Activated T-cell treated with anti-CD3 and anti-CD28 coated beads, Interleukin-2, amount 50 U/mL, for 72 hours (primary cell): ENCODE measurements at regions not wholly inside any gene's neighbourhood (a gene's known extent, or its start where the extent isn't known, plus 50 kb on each side); places are given as distances from the start of the nearest gene placed in this dataset.
A peak's percentile ranks its signal among the peaks of the same experiment; 100 is the strongest.
"Not testable (repeated sequence)": the region's sequence is repeated elsewhere in the genome, so short reads cannot be mapped to it uniquely, and the experiment has no call there.

Experiments used
- ATAC-seq, 2 donors: fragments of 150-1000 bp; cut with Tn5 transposase; replicated peaks in 1 of 2; 2 replicates each; pipeline ENCODE4 v1.10.0; 2021; ENCODE audit warnings: moderate library complexity in 2 of 2, mild to moderate bottlenecking in 1 of 2
- DNase-seq, 2 donors: peaks; one replicate each; pipeline ENCODE4 v3.0.0; 2021 to 2022; ENCODE audit warnings: mixed read lengths in 1 of 2
- H3K27ac Mint-ChIP-seq: one replicate; pipeline ENCODE4 v1.8.0; 2022; ENCODE audit warnings: mild to moderate bottlenecking, moderate library complexity, mixed read lengths
- H3K27me3 Mint-ChIP-seq: one replicate; pipeline ENCODE4 v1.8.0; 2022; ENCODE audit warnings: low read depth, mixed read lengths
- H3K36me3 Mint-ChIP-seq, 2 donors: one replicate each; pipeline ENCODE4 v1.8.0; 2022; ENCODE audit warnings: mixed read lengths in 2 of 2, mild to moderate bottlenecking in 1 of 2; ENCODE audit not compliant: insufficient read depth in 2 of 2
- H3K4me1 Mint-ChIP-seq: one replicate; pipeline ENCODE4 v1.8.0; 2022; ENCODE audit warnings: low read depth, mixed read lengths
- H3K4me3 Mint-ChIP-seq, 2 donors: one replicate each; pipeline ENCODE4 v1.8.0; 2022; ENCODE audit warnings: mild to moderate bottlenecking in 2 of 2, mixed read lengths in 2 of 2, moderate library complexity in 2 of 2
- H3K9me3 Mint-ChIP-seq, 2 donors: one replicate each; pipeline ENCODE4 v1.8.0; 2022; ENCODE audit warnings: mixed read lengths in 2 of 2

DNA sequence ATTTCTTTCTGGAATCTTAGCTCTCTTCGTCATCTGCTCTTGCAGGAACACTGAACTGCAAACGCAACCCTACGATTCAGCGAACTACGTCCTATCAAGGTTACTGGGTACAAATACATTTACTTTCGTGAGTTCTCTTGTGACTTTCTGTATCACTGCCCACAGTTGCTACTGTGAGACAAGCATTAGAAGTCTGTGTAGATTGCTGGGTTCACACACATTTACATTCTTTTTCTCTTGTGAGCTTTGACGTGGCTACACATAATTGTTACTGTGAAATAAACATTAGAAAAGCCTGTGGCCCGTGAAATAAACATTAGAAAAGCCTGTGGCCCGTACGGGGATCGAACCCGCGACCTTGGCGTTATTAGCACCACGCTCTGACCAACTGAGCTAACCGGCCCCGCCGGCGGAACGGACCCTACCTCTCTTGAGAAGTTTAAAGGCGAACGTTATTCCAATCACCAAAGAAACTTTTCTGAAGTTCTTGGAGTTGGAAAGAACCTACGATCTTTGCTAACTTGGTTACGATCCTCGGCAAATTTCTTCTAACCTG lies 61.2 kb upstream of the ZNF322 start:
- not testable (repeated sequence) for H3K9me3 Mint-ChIP-seq, DNase-seq, H3K36me3 Mint-ChIP-seq, ATAC-seq, H3K27ac Mint-ChIP-seq, H3K4me1 Mint-ChIP-seq, H3K4me3 Mint-ChIP-seq, H3K27me3 Mint-ChIP-seq

DNA sequence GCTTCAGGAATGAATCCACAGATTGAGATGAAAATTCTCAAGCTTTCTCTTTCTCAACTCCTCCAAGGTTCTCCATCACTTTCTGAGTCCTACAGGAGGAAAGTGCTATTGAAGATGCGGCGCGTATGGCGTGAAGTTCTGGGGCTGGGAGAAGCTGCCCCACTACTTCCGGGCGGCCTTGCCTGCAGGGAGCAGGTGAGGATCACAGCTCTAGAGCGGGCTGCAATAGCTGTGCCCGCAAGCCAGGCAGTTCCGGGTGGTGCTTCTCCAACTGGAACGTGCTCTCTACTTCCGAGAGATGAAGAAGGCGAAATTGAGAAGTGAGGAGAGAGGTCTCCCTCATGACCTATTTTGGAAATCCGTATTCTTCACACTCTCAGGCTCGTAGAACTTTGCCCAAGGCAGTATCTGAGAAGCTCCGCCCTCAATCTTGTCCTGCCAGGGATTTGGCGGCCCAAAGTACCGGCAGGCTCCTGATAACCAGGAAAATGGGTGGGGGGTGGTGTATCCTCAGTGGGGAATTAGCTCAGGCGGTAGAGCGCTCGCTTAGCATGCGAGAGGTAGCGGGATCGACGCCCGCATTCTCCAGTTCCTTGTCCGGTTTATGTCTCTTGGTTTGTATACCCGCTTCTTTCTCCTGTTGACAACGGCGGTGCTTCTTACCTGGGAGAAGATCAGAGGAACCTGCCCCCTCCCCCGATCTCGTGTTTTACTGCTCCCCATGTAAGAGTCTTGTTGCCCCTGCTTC lies 70.6 kb upstream of the ZNF322 start:
- DNase-seq, H3K9me3 Mint-ChIP-seq, H3K36me3 Mint-ChIP-seq, ATAC-seq, H3K4me3 Mint-ChIP-seq, H3K4me1 Mint-ChIP-seq, H3K27me3 Mint-ChIP-seq, H3K27ac Mint-ChIP-seq: not testable (repeated sequence)

- DNase-seq, H3K4me1 Mint-ChIP-seq, H3K27ac Mint-ChIP-seq, H3K4me3 Mint-ChIP-seq, H3K27me3 Mint-ChIP-seq, ATAC-seq, H3K36me3 Mint-ChIP-seq, H3K9me3 Mint-ChIP-seq: not testable (repeated sequence)
Measured at GRCh38 chr6:26734776-26735472, 75.4 kb upstream of the ZNF322 start.

- no peaks in the 10 kb centered on the region for H3K9me3 Mint-ChIP-seq
- ATAC-seq: no peak
- H3K36me3 Mint-ChIP-seq: peaks cover 0 to 11% of the 10 kb centered on the region in 2 donors
- DNase-seq: no peak
- H3K4me3 Mint-ChIP-seq: no peak overlapping the region
- H3K27me3 Mint-ChIP-seq: peaks cover 35% of the 10 kb centered on the region
- no peak overlapping the region for H3K27ac Mint-ChIP-seq
- peaks cover 7% of the 10 kb centered on the region for H3K4me1 Mint-ChIP-seq
Measured at GRCh38 chr6:26739811-26740210, 80.3 kb upstream of the ZNF322 start.

DNA sequence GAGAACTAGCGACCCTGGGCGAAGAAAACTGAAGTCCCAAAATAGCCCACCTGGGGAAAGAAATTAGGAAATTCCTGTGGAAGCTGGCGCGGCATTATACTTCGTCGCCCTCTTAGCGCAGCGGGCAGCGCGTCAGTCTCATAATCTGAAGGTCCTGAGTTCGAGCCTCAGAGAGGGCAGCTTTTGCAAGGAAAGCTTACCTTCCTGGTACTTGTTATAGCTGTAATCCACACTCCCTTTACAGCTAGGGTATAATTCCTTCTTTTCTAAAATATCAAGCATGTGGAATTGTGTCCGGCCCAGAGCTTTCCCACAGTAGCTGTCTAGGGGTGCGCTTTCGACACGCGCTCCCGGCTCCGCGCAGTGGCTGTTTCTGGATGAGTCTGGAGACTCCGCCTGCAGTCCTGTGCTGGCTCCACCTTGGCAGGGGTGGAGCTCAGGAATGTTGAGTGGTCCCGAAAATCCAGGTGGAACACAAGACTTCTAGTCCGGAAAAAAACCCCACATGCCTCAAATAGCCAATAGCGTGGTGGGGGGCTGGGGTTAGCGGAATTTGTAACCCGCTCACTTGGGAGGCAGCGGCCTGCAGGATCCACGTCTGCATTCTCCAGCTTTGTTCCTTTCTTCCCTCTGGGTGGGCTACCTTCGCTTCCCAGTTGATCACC lies 83.7 kb upstream of the ZNF322 start:
- Mint-ChIP-seq H3K4me1 (peaks cover 15% of the 10 kb centered on the region), H3K4me3 (peak overlapping the region in 1 of 2 donors; percentile 80), H3K27me3 (peaks cover 59% of the 10 kb centered on the region), H3K27ac (no peak overlapping the region), H3K9me3 (peaks cover 2 to 3% of the 10 kb centered on the region in 2 donors), H3K36me3 (peaks cover 7 to 19% of the 10 kb centered on the region in 2 donors)
- ATAC-seq: no peak
- DNase-seq: no peak

DNA sequence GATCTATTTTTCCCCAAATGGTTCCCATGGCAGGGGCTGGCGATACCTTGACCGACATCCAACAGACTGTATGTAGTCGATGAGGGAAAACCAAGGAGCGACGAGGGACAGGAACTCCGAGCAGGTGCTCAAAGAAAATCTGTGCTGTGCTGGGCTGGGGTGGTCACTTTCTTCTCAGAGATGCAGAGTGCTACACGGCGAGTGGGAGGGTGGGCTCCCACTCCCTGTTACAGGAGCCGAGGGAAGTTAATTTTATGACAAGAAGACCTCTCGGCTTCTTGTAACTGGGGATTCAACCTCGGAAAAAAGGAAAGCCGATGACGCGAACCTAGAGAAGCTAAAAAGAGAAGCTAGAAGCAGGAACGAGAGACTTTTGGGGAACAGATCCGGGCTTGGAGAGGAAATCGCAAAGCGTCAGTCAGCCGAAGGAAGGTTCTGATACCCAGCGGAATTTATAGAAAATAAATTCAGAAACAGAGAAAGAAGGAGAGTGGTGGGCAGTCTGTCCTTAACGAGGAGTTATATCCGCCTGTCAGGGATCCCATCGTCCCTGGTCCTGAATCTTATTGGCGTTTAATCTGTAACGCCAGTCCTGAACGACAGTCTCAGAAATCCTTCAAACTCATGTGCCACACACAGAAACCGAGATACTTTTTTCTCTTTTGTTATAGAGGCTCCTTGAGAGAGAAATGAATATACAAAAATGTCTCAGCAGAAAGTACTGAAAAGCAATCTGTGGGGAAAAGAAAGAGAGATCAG lies 84.6 kb upstream of the ZNF322 start:
- H3K27ac Mint-ChIP-seq: peak overlapping the region; percentile 32
- peak overlapping the region; percentile 43 to 80 for H3K4me3 Mint-ChIP-seq
- H3K9me3 Mint-ChIP-seq: peaks cover 2 to 6% of the 10 kb centered on the region in 2 donors
- peaks cover 15% of the 10 kb centered on the region for H3K4me1 Mint-ChIP-seq
- ATAC-seq (no peak), DNase-seq (no peak)
- peaks cover 11 to 20% of the 10 kb centered on the region in 2 donors for H3K36me3 Mint-ChIP-seq
- H3K27me3 Mint-ChIP-seq: peaks cover 68% of the 10 kb centered on the region

GRCh38 chr6:26744837-26745282 lies 85.3 kb upstream of the ZNF322 start:
- Mint-ChIP-seq H3K27me3 (peaks cover 75% of the 10 kb centered on the region), H3K4me1 (peaks cover 15% of the 10 kb centered on the region), H3K36me3 (peaks cover 11 to 20% of the 10 kb centered on the region in 2 donors), H3K4me3 (peak overlapping the region in 1 of 2 donors; percentile 39)
- DNase-seq, H3K9me3 Mint-ChIP-seq, ATAC-seq, H3K27ac Mint-ChIP-seq: not testable (repeated sequence)

- H3K27ac Mint-ChIP-seq, H3K9me3 Mint-ChIP-seq, DNase-seq, H3K4me3 Mint-ChIP-seq, ATAC-seq: not testable (repeated sequence)
- H3K4me1 Mint-ChIP-seq: peaks cover 15% of the 10 kb centered on the region
- peaks cover 85% of the 10 kb centered on the region for H3K27me3 Mint-ChIP-seq
- peaks cover 11 to 20% of the 10 kb centered on the region in 2 donors for H3K36me3 Mint-ChIP-seq
Measured at GRCh38 chr6:26745964-26746363, 86.4 kb upstream of the ZNF322 start.

DNA sequence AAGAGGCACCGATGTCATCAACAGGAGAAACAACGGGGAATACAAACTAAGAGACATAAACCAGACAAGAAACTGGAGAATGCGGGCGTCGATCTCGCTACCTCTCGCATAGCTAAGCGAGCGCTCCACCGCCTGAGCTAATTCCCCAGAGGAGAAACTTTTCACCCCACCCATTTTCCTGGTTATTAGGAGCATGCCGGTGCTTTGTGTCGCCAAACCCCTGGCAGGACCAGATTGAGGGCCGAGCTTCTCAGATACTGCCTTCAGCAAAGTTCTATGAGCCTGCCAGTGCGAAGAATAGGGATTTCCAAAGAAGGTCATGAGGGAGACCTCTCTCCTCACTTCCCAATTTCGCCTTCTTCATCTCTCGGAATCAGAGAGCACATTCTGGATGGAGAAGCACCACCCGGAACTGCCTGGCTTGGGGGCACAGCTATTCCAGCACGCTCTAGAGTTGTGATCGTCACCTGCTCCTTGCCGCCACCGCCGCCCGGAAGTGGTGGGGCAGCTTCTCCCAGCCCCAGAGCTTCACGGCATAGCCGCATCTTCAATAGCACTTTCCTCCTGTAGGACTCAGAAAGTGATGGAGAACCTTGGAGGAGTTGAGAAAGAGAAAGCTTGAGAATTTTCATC lies 89.7 kb upstream of the ZNF322 start:
- Mint-ChIP-seq H3K36me3 (peaks cover 8 to 11% of the 10 kb centered on the region in 2 donors), H3K4me3 (peak overlapping the region; percentile 3 to 57), H3K27me3 (peaks cover 63% of the 10 kb centered on the region)
- not testable (repeated sequence) for H3K4me1 Mint-ChIP-seq, H3K27ac Mint-ChIP-seq, H3K9me3 Mint-ChIP-seq, ATAC-seq, DNase-seq

GRCh38 chr6:26749759-26750126 lies 90.2 kb upstream of the ZNF322 start:
- Mint-ChIP-seq H3K4me3 (peak overlapping the region; percentile 3 to 57), H3K27me3 (peaks cover 63% of the 10 kb centered on the region), H3K36me3 (peaks cover 8 to 11% of the 10 kb centered on the region in 2 donors)
- H3K27ac Mint-ChIP-seq, DNase-seq, H3K4me1 Mint-ChIP-seq, H3K9me3 Mint-ChIP-seq, ATAC-seq: not testable (repeated sequence)

DNA sequence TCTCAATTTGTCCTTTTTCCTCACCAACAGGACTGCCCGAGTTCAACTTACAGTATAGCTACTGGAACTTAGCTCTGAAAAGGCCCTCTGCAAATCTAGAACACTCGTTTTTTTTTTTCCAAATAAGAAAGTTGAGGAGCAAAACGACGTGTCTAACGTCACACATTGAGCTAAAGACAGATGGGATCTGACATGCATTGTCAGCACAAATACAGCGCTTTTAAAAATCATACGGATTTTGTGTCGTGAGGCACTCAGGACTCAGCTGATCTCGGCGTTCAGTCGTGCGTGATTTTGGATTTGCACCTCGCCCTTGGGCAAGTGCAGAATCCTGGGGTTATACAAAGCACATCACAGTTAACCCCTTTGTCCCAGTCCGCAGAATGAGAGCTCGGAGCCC lies 94.7 kb upstream of the ZNF322 start:
- no peak for DNase-seq
- peaks cover 17% of the 10 kb centered on the region for H3K4me1 Mint-ChIP-seq
- peaks cover 47% of the 10 kb centered on the region for H3K27me3 Mint-ChIP-seq
- H3K4me3 Mint-ChIP-seq: peak overlapping the region; percentile 46 to 64
- ATAC-seq: no peak
- H3K27ac Mint-ChIP-seq: peak overlapping the region; percentile 38
- H3K36me3 Mint-ChIP-seq: peaks cover 4 to 8% of the 10 kb centered on the region in 2 donors
- peaks cover 0 to 4% of the 10 kb centered on the region in 2 donors for H3K9me3 Mint-ChIP-seq

GRCh38 chr6:26754801-26755200 lies 95.3 kb upstream of the ZNF322 start:
- not testable (repeated sequence) for H3K36me3 Mint-ChIP-seq, H3K9me3 Mint-ChIP-seq, DNase-seq, ATAC-seq
- H3K4me3 Mint-ChIP-seq: peak overlapping the region; percentile 68 to 71
- H3K27ac Mint-ChIP-seq: peak overlapping the region; percentile 82
- H3K4me1 Mint-ChIP-seq: peaks cover 17% of the 10 kb centered on the region
- H3K27me3 Mint-ChIP-seq: peaks cover 47% of the 10 kb centered on the region
